DND-41 (cell line): ENCODE measurements at regions not wholly inside any gene's neighbourhood (a gene's known extent, or its start where the extent isn't known, plus 50 kb on each side); places are given as distances from the start of the nearest gene placed in this dataset.
A peak's percentile ranks its signal among the peaks of the same experiment; 100 is the strongest.

Experiments used
- ATAC-seq: fragments of 200-7000 bp; cut with Tn5 transposase; 3 replicates; pipeline ENCODE4 v1.9.1; 2021; ENCODE audit warnings: low read depth; ENCODE audit not compliant: insufficient read depth
- DNase-seq: peaks from one replicate; pipeline ENCODE4 v3.0.0-alpha.2; 2020
- H2AFZ ChIP-seq: 2 replicates; pipeline ENCODE4 v1.6.0; 2012; ENCODE audit warnings: low read depth, low read length
- H3K27ac ChIP-seq: 2 replicates; pipeline ENCODE4 v1.5.1; 2012; ENCODE audit warnings: low read length, inconsistent platforms
- H3K27me3 ChIP-seq: fragments of 200-600 bp; sonication (generic); 2 replicates; pipeline ENCODE4 v1.6.0; 2012; ENCODE audit warnings: low read length, mild to moderate bottlenecking, inconsistent platforms; ENCODE audit not compliant: insufficient read depth, poor library complexity
- H3K36me3 ChIP-seq: 2 replicates; pipeline ENCODE4 v1.5.1; 2012; ENCODE audit warnings: low read length, inconsistent platforms; ENCODE audit not compliant: insufficient read depth
- H3K4me1 ChIP-seq: 2 replicates; pipeline ENCODE4 v1.5.1; 2012; ENCODE audit warnings: mild to moderate bottlenecking, low read length; ENCODE audit not compliant: insufficient read depth
- H3K4me2 ChIP-seq: 2 replicates; pipeline ENCODE4 v1.6.0; 2012; ENCODE audit warnings: mild to moderate bottlenecking, moderate library complexity, low read length, inconsistent platforms; ENCODE audit not compliant: insufficient read depth
- H3K4me3 ChIP-seq, 2 experiments: fragments of 200-600 bp in 1 of 2; shearing (Covaris generic) in 1 of 2; 2 replicates each; pipeline ENCODE4 v1.5.1; 2012 to 2016; ENCODE audit warnings: inconsistent platforms in 2 of 2, low read length in 2 of 2, mild to moderate bottlenecking in 2 of 2, low read depth in 1 of 2, moderate library complexity in 1 of 2
- H3K79me2 ChIP-seq: 2 replicates; pipeline ENCODE4 v1.6.0; 2012; ENCODE audit warnings: low read length, inconsistent platforms; ENCODE audit not compliant: insufficient read depth
- H3K9ac ChIP-seq: 2 replicates; pipeline ENCODE4 v1.6.0; 2012; ENCODE audit warnings: low read depth, mild to moderate bottlenecking, inconsistent platforms, low read length, moderate library complexity
- H3K9me3 ChIP-seq: 2 replicates; pipeline ENCODE4 v1.5.1; 2012; ENCODE audit warnings: low read length, moderate library complexity, mild to moderate bottlenecking, inconsistent platforms; ENCODE audit not compliant: insufficient read depth, severe bottlenecking
- H4K20me1 ChIP-seq: 2 replicates; pipeline ENCODE4 v1.6.0; 2012; ENCODE audit warnings: low read length; ENCODE audit not compliant: insufficient read depth
- EZH2 ChIP-seq: IDR thresholded peaks from 3 replicates; pipeline ENCODE4 v1.6.1; 2012; ENCODE audit warnings: borderline replicate concordance, low read depth, mild to moderate bottlenecking, moderate library complexity, low read length, inconsistent platforms; ENCODE audit not compliant: severe bottlenecking
- TF ChIP-seq, protein P1 (sequence below): IDR thresholded peaks from 2 replicates; pipeline ENCODE4 v1.5.1; 2012; ENCODE audit warnings: borderline replicate concordance, low read length, moderate library complexity, mild to moderate bottlenecking; ENCODE audit not compliant: poor library complexity, severe bottlenecking; ENCODE audit errors: extremely low read depth

DNA sequence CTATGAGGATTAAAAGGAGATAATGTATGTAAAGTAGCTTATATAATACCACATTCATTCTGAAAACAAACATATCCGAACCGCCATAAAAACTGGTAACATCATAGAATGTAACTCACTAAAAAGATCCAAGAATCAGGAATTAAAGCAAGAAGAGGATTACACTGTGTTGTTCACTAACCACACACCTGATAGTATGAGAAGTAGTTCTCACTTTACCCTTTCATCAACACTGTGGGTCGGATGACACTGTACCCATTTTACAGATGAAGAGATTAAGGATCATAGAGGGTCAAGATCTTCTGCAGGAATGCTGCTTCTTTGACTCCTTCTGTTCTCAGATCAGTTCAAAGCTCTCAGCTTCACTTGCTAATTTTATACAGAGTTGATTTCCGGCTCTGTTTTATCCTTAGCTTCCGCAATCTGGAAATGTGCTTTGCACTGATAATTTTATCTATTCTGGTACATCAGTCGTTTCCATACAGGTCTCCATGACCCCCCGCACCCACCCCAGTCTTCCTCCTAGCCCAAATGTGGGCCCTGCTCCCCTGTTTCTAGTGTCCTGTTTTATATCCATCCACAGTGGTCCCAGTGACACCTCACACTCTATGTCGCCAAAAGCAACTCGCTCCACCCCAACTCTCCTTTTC is 288.6 kb upstream of the CCL2 start:
- Histone ChIP-seq H3K27ac (no peak overlapping the region), H3K79me2 (no peaks in the 10 kb centered on the region), H2AFZ (no peak overlapping the region), H3K27me3 (peaks cover 3% of the 10 kb centered on the region), H3K4me2 (no peak overlapping the region), H3K4me1 (peaks cover 25% of the 10 kb centered on the region), H3K4me3 (no peak overlapping the region), H4K20me1 (no peaks in the 10 kb centered on the region), H3K36me3 (no peaks in the 10 kb centered on the region), H3K9ac (no peak overlapping the region), H3K9me3 (no peaks in the 10 kb centered on the region)
- DNase-seq (no peak), ATAC-seq (no peak)
- TF ChIP-seq, protein P1, sequence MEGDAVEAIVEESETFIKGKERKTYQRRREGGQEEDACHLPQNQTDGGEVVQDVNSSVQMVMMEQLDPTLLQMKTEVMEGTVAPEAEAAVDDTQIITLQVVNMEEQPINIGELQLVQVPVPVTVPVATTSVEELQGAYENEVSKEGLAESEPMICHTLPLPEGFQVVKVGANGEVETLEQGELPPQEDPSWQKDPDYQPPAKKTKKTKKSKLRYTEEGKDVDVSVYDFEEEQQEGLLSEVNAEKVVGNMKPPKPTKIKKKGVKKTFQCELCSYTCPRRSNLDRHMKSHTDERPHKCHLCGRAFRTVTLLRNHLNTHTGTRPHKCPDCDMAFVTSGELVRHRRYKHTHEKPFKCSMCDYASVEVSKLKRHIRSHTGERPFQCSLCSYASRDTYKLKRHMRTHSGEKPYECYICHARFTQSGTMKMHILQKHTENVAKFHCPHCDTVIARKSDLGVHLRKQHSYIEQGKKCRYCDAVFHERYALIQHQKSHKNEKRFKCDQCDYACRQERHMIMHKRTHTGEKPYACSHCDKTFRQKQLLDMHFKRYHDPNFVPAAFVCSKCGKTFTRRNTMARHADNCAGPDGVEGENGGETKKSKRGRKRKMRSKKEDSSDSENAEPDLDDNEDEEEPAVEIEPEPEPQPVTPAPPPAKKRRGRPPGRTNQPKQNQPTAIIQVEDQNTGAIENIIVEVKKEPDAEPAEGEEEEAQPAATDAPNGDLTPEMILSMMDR, result no peak
- TF ChIP-seq EZH2, result no peak

DNA sequence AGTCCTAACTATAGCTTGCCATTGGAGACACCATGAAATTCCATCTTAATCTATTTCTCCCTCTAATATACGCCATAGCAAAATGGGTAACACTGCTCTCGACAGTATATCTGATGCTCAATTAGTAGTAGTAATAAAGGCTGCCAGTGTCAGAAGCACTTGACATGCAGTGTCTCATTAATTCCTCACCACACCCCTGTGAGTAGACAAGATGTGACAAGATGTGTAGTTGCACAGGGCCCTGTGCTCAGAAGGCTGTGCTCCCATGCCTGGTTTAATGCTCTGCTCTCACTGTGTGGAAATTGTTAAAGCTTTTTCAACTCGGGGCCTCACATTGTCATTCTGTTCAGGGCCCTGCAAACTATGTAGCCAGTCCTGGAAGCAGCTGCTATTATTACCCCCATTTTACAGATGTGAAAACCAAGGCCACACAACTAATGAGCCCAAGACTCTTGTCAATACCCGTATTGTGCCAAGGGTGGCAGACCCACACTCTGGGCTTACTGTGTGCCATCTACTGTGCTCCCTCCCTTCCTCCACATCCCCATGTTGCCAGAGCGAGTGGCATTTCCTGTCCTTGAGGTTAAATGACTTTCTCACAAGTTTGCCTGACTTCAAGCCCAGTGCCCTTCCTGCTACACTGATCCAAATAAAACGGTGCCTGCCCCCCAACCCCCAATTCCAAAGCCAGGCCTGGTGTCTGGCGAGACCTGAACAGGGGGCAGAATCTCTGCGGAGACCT is 287.3 kb upstream of the CCL2 start:
- Histone ChIP-seq H2AFZ (no peak overlapping the region), H3K27ac (peak overlapping the region; percentile 37; the same call in 1 of the 2 replicates), H3K4me3 (no peak overlapping the region), H3K9ac (no peak overlapping the region), H3K79me2 (no peaks in the 10 kb centered on the region), H3K9me3 (no peaks in the 10 kb centered on the region), H3K36me3 (no peaks in the 10 kb centered on the region), H4K20me1 (no peaks in the 10 kb centered on the region), H3K27me3 (peaks cover 3% of the 10 kb centered on the region), H3K4me1 (peaks cover 25% of the 10 kb centered on the region), H3K4me2 (no peak overlapping the region)
- peak; percentile 71 for ATAC-seq
- TF ChIP-seq, protein P1, result no peak
- no peak for TF ChIP-seq EZH2
- DNase-seq, result peak; percentile 65

DNA sequence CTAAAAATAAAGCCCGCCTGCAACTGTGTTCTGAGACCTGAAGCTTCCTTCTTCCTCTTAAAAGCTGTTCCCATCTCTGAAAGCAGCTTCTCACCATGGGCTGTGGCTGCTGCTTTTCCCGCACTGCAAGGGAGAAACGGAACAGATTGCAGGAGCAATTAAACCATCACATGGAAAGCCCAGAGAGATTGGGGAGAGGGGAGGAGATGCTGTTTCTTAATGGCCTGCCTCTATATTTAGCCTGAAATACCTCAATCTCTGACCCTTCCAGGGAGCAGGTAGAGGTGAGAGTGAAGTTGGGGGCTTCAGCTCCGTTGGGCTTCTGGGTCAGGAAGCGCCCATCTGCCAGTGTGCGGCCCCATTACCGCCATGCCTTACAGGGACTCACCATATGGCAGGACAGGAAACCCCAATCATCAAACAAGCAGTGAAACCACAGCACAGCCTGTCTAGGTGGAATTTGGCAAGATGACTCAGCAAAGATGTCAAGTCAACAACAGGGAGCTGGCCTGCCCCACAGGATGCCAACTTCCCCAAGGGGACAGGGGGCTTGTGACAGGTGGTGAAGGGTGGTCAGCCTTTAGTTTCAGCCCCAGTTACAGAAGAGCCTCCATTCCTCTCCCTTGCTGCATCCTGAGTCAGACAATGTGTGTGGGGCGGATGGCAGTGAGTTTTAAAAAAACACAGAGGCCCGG is 286.6 kb upstream of the CCL2 start:
- ATAC-seq, result peak; percentile 92

More for the DNA sequence above, 286.6 kb upstream of the CCL2 start:
- Histone ChIP-seq H3K27me3 (peaks cover 3% of the 10 kb centered on the region), H3K79me2 (no peaks in the 10 kb centered on the region), H3K4me3 (no peak overlapping the region), H3K27ac (peak overlapping the region; percentile 37; the same call in 1 of the 2 replicates), H3K4me1 (peaks cover 25% of the 10 kb centered on the region), H4K20me1 (no peaks in the 10 kb centered on the region), H3K9ac (no peak overlapping the region), H3K9me3 (no peaks in the 10 kb centered on the region), H3K4me2 (0 out of 2 replicates have a peak overlapping the region, but pooled peaks have one; percentile 1), H2AFZ (no peak overlapping the region), H3K36me3 (no peaks in the 10 kb centered on the region)
- peak; percentile 78 for DNase-seq
- TF ChIP-seq, protein P1, result no peak
- TF ChIP-seq EZH2, result no peak
